Activated CD4-positive, alpha-beta memory T cell treated with anti-CD3 and anti-CD28 coated beads for 36 hours (primary cell): ENCODE measurements at regions not wholly inside any gene's neighbourhood (a gene's known extent, or its start where the extent isn't known, plus 50 kb on each side); places are given as distances from the start of the nearest gene placed in this dataset.
"Not testable (repeated sequence)": the region's sequence is repeated elsewhere in the genome, so short reads cannot be mapped to it uniquely, and the experiment has no call there.

ENCODE experiments used
- CTCF ChIA-PET: fragments of 350-600 bp; sonication (Branson Sonifier 250); formaldehyde crosslinking; loops from one replicate; lab custom pipeline; 2021; ENCODE audit warnings: antibody characterized with exemption, inconsistent platforms; lab: Charles Lee
- POLR2A ChIA-PET: fragments of 350-600 bp; sonication (Branson Sonifier 250); formaldehyde crosslinking; loops from one replicate; lab custom pipeline; 2021; ENCODE audit warnings: antibody characterized with exemption; lab: Charles Lee
- DNase-seq: peaks from one replicate; pipeline ENCODE4 v3.0.0-alpha.2; 2020
- H3K27ac Mint-ChIP-seq: one replicate; pipeline ENCODE4 v1.8.0; 2021; ENCODE audit warnings: mixed read lengths
- H3K27me3 Mint-ChIP-seq: one replicate; pipeline ENCODE4 v1.8.0; 2021; ENCODE audit warnings: mixed read lengths
- H3K36me3 Mint-ChIP-seq: one replicate; pipeline ENCODE4 v1.8.0; 2021; ENCODE audit warnings: mixed read lengths
- H3K4me1 Mint-ChIP-seq: one replicate; pipeline ENCODE4 v1.8.0; 2021; ENCODE audit warnings: low read depth, mixed read lengths
- H3K4me3 Mint-ChIP-seq: one replicate; pipeline ENCODE4 v1.8.0; 2021; ENCODE audit warnings: mild to moderate bottlenecking, mixed read lengths
- H3K9me3 Mint-ChIP-seq: one replicate; pipeline ENCODE4 v1.8.0; 2021; ENCODE audit warnings: mixed read lengths
- intact Hi-C: fragments of 100-400 bp; cut with micrococcal nuclease; formaldehyde crosslinking; loops from one replicate; pipeline ENCODE4 v1.15.1; 2023

DNA sequence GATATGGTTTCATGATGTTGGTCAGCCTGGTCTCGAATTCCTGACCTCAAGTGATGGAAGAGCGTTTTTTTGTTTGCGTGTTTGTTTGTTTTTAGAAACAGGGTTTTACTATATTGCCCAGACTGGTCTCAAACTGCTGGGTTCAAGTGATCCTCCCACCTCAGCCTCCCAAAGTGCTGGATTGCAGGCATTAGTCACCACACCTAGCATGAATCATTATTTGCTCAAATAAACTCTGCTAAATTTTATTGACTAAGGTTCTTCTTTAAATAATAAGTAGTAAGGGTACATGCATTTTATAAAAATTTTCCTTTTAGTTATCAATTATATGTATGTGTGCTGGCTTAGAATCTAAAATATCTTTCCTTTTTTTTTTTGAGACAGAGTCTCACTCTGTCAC, 52.9 kb downstream of the ZBTB9 start:
- intact Hi-C loops: no loop called here
- CTCF ChIA-PET: no interaction called here

DNA sequence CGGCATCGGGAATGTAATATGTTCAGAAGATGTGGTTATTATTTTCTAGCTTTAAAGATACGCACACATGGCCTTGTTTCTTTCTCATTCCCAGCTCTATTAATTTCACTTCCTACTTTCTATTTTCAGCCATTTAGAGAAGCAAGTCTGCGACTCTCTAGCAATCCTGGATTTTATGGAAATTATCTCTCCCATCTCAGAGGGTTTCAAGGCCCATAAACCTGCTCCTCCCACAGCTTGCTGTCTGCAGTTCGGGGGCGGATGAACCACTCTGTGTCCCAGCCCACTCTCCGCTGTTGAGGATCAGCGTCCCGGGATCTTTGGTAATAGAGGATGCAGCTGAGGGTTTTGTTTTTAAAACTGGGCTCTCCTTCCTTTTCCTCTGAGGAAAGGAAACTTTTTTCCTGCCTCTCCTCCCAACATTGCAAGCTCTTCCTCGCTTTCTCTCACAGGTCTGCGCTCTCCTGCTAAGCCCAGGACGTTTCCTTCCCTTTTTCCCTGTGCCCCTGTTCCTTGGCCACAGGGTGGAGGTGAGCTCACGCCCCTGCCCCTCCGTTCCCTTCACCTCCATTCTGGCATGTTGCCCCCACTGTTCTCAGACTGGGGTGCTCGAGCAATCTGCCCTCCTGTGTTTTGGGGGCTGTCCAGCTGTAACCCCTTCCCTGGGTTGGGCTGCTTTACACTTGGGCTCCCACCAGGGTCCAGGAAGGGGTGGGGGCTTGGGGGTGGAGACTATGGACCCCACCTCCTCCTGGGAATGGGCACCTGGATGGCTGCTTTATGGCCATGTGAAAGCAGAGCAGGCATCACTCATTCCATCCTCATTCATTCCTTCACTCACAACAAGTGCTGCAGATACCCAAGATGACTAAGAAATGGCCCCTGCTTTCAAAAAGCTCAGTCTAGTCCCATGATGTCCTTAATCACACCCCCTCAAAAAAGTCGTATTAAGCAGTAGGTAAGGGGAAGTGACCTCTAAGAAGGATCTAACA, 54.9 kb downstream of the ZBTB9 start:
- peaks cover 13% of the 10 kb centered on the region for H3K4me1 Mint-ChIP-seq
- no peak overlapping the region for H3K4me3 Mint-ChIP-seq
- CTCF ChIA-PET: interaction anchor here (0.6 kb wide), 1 partner anchor 36 kb away, joined by 4 read pairs; no protein-coding TSS in a partner anchor
- H3K27me3 Mint-ChIP-seq: peaks cover 13% of the 10 kb centered on the region
- H3K36me3 Mint-ChIP-seq: no peaks in the 10 kb centered on the region
- POLR2A ChIA-PET: no interaction called here
- intact Hi-C loops: no loop called here
- no peaks in the 10 kb centered on the region for H3K9me3 Mint-ChIP-seq
- no peak overlapping the region for H3K27ac Mint-ChIP-seq
- no peak for DNase-seq

More for the DNA sequence above, 52.9 kb downstream of the ZBTB9 start:
- Mint-ChIP-seq H3K36me3 (no peaks in the 10 kb centered on the region), H3K4me1 (peaks cover 8% of the 10 kb centered on the region), H3K4me3 (no peak overlapping the region), H3K9me3 (peaks cover 5% of the 10 kb centered on the region), H3K27me3 (peaks cover 11% of the 10 kb centered on the region), H3K27ac (no peak overlapping the region)
- no peak for DNase-seq
- POLR2A ChIA-PET: no interaction called here

DNA sequence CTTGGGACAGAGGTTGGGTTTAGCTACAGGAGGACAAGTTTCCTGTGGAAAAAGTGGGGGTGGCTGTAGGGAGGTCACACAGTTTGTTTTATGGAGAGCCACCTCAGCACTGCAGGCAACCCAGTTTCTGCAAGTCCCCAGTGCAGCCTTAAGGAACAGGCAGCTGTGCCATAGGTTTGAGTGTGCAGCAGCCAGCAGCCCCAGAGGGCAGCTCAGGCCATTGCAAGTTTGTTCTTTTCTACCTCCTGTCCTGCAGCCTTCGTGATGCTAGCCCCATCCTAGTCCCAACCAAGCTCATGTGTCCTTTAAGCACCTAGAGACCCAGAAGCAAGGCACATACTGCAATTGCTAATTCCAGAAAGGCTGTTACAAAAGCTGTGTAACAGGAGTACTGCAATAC, 58.8 kb downstream of the ZBTB9 start:
- peaks cover 13% of the 10 kb centered on the region for H3K4me1 Mint-ChIP-seq
- H3K27ac Mint-ChIP-seq: no peak overlapping the region
- intact Hi-C loops: no loop called here
- no peak overlapping the region for H3K4me3 Mint-ChIP-seq
- CTCF ChIA-PET: interaction anchor here (1.1 to 1.3 kb wide), 2 partner anchors 8 to 23 kb away, joined by 3 to 5 read pairs; no protein-coding TSS in a partner anchor
- no peaks in the 10 kb centered on the region for H3K9me3 Mint-ChIP-seq
- DNase-seq: no peak
- peaks cover 16% of the 10 kb centered on the region for H3K27me3 Mint-ChIP-seq
- POLR2A ChIA-PET: interaction anchor here (0.9 kb wide), 1 partner anchor 20 kb away, joined by 3 read pairs; no protein-coding TSS in a partner anchor
- no peaks in the 10 kb centered on the region for H3K36me3 Mint-ChIP-seq

DNA sequence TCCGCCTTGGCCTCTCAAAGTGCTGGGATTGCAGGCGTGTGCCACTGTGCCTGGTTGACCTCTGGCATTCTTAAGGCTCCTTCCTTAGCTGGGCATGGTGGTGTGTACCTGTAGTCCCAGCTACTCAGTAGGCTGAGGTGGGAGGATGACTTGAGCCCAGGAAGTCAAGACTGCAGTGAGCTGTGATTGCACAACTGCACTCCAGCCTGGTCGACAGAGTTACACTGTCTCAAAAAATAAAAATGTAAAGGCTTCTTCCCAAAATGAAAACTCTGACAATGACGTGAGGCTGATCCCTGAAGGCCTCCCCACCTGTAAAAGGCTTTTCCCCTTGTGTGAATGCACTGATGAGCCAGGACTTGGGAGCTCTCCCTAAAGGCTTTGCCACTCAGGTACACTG, 62.4 kb downstream of the ZBTB9 start:
- CTCF ChIA-PET: no interaction called here
- intact Hi-C loops: no loop called here
- no peak overlapping the region for H3K4me3 Mint-ChIP-seq

DNA sequence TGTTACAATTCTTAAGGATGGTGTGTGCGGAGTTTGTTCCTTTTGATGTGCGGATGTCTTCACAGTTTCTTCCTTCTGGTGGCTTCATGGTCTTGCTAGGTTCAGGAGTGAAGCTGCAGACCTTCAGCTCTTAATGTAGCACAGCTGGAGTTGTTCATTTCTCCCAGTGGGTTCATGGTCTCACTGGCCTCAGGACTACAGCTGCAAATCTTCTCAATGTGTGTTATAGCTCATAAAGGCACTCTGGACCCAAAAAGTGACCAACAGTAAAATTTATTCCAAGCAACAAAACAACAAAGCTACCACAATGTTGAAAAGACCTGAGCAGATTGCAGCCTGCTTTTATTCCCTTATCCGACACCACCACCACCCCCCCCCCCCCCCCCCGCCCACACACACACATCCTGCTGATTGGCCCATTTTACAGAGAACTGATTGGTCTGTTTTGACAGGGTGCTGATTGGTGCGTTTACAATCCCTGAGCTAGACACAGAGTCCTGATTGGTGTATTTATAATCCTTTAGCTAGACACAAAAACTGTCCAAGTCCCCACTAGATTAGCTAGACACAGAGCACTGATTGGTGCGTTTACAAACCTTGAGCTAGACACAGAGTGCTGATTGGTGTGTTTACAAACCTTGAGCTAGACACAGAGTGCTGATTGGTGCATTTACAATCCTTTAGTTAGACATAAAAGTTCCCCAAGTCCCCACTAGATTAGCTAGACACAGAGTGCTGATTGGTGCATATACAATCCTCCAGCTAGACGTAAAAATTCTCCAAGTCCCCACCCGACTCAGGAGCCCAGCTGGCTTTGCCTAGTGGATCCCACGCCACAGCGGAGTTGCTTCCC, 59.2 kb downstream of the BAK1 start:
- H3K4me1 Mint-ChIP-seq, DNase-seq, H3K27ac Mint-ChIP-seq, intact Hi-C loops, POLR2A ChIA-PET, H3K27me3 Mint-ChIP-seq, H3K4me3 Mint-ChIP-seq, H3K36me3 Mint-ChIP-seq, H3K9me3 Mint-ChIP-seq: not testable (repeated sequence)
- CTCF ChIA-PET: interaction anchor here (1.3 kb wide), 1 partner anchor 8 kb away, joined by 3 read pairs; no protein-coding TSS in a partner anchor

More for the DNA sequence above, 62.4 kb downstream of the ZBTB9 start:
- H3K36me3 Mint-ChIP-seq: no peaks in the 10 kb centered on the region
- no peak for DNase-seq
- peaks cover 8% of the 10 kb centered on the region for H3K4me1 Mint-ChIP-seq
- H3K27me3 Mint-ChIP-seq: peaks cover 5% of the 10 kb centered on the region
- POLR2A ChIA-PET: no interaction called here
- H3K9me3 Mint-ChIP-seq: no peaks in the 10 kb centered on the region
- no peak overlapping the region for H3K27ac Mint-ChIP-seq

DNA sequence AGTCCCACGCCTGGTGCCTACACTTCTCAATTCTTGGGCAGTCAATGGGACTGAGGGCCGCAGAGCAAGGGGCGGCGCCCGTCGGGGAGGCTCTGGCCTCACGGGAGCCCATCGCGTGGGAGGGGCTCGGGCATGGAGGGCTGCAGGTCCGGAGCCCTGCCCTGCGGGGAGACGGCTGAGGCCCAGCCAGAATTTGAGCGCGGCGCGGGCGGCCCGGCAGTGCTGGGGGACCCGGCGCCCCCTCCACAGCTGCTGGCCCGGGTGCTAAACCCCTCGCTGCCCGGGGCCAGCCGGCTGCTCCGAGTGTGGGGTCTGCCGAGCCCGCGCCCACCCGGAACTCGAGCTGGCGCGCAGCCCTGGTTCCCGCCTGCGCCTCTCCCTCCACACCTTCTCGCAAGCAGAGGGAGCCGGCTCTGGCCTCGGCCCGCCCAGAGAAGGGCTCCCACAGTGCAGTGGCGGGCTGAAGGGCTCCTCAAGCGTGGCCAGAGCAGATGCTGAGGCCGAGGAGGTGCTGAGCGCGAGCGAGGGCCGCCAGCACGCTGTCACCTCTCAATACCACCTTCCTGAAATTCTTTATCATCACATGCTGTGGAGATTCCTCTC, 58.5 kb downstream of the BAK1 start:
- ChIA-PET CTCF (interaction anchor here (1.3 kb wide), 1 partner anchor 9 kb away, joined by 3 read pairs; no protein-coding TSS in a partner anchor), POLR2A (no interaction called here)
- intact Hi-C loops: no loop called here
- Mint-ChIP-seq H3K4me1 (no peaks in the 10 kb centered on the region), H3K4me3 (no peak overlapping the region), H3K36me3 (no peaks in the 10 kb centered on the region), H3K9me3 (no peaks in the 10 kb centered on the region), H3K27me3 (no peaks in the 10 kb centered on the region), H3K27ac (no peak overlapping the region)
- no peak for DNase-seq
